ENCODE measurements at regions not wholly inside any gene's neighbourhood (a gene's known extent, or its start where the extent isn't known, plus 50 kb on each side); places are given as distances from the start of the nearest gene placed in this dataset.

DNA sequence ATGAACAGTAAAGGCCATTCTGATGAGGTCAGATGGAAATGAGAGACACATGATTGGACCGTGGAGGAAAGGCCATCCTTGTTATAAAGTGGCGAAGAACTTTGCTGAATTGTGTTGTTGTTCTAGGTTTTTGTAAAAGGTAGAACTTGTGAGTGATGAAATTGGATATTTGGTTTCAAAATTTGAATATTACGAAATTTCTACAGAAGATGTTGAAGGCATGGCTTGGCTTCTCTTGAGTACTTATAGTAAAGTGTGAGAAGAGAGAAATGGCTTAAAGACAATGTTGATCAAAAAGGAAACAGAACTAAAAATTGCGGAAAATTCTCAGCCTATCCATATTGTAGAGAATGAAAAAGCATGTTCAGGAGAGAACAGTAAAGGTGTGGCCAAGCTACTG is 166.6 kb upstream of the S1PR3 start:
- ChIA-PET CTCF (no interaction called here), POLR2A (no interaction called here)
- BruUV-seq (replicated peaks): no TSS peak
- H3K4me1 ChIP-seq (ENCODE audit: control insufficient read depth, extremely low read depth, insufficient read depth, low read length): no peaks in the 10 kb centered on the region
- H3K27me3 ChIP-seq (ENCODE audit: control insufficient read depth in 2 of 2, insufficient read depth in 2 of 2, low read length in 2 of 2): no peaks in the 10 kb centered on the region
- intact Hi-C loops (cut with micrococcal nuclease) (loop anchor here (10.0 kb wide), 1 partner anchor 60 kb away; no protein-coding TSS in a partner anchor), dilution Hi-C loops (cut with MboI; ENCODE audit: extremely low pct_ligation_motif_present, low sequenced_read_pairs) (no loop called here)
- no peak overlapping the region for H3K27ac ChIP-seq (ENCODE audit: insufficient read depth, low read depth, low read length)
- H4K20me1 ChIP-seq (replicated peaks; ENCODE audit: control insufficient read depth, extremely low read depth, insufficient read depth, low read length): no peaks in the 10 kb centered on the region
- DNase-seq (ENCODE audit: low read depth, low spot score) (no peak), FAIRE-seq (no peak)
- H2AFZ ChIP-seq (ENCODE audit: low read depth, low read length): no peak overlapping the region
- no peak for TF ChIP-seq POLR2AphosphoS5 (IDR thresholded peaks at IDR 0.05; ENCODE audit: insufficient read depth, low read depth, low read length)
- TF ChIP-seq MYC (IDR thresholded peaks at IDR 0.05; ENCODE audit: low read depth, low read length): no peak
- no peak overlapping the region for H3K4me3 ChIP-seq (replicated peaks in 1 of 3; ENCODE audit: insufficient read depth in 1 of 3, low read depth in 1 of 3, low read length in 3 of 3)
- H3K4me2 ChIP-seq (ENCODE audit: insufficient read depth, low read length): no peak overlapping the region
- no peak overlapping the region for H3K9ac ChIP-seq (replicated peaks; ENCODE audit: extremely low read depth, insufficient read depth, low read length)
- H3K9me1 ChIP-seq (replicated peaks; ENCODE audit: control insufficient read depth, extremely low read depth, insufficient read depth, low read length): no peaks in the 10 kb centered on the region
- no peaks in the 10 kb centered on the region for H3K36me3 ChIP-seq (ENCODE audit: control insufficient read depth in 2 of 2, extremely low read depth in 1 of 2, insufficient read depth in 2 of 2, low read length in 2 of 2)
- no peaks in the 10 kb centered on the region for H3K9me3 ChIP-seq (replicated peaks; ENCODE audit: control insufficient read depth, insufficient read depth, low read length)
- no peaks in the 10 kb centered on the region for H3K79me2 ChIP-seq (ENCODE audit: control insufficient read depth, insufficient read depth, low read length)

DNA sequence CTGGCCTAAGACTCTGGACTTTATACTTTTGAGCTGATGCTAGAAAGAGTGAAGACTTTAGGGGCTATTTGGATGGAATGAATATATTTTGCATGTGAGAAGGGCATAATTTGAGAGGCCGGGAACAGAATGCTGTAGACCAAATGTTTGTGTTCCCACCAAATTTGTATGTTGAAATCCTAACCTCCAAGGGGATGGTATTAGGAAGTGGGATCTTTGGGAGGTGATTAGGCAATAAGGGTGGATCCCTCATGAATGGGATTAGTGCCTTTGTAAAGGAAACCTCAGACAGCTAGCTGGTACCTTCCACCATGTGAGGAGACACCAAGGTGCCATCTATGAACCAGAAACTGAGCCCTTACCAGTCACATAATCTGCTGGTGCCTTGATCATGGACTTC is 165.1 kb upstream of the S1PR3 start:
- Histone ChIP-seq H3K27me3 (ENCODE audit: control insufficient read depth in 2 of 2, insufficient read depth in 2 of 2, low read length in 2 of 2) (no peaks in the 10 kb centered on the region), H3K4me1 (ENCODE audit: control insufficient read depth, extremely low read depth, insufficient read depth, low read length) (no peaks in the 10 kb centered on the region), H3K9me3 (replicated peaks; ENCODE audit: control insufficient read depth, insufficient read depth, low read length) (no peaks in the 10 kb centered on the region), H3K9ac (replicated peaks; ENCODE audit: extremely low read depth, insufficient read depth, low read length) (no peak overlapping the region), H3K79me2 (ENCODE audit: control insufficient read depth, insufficient read depth, low read length) (no peaks in the 10 kb centered on the region), H3K27ac (ENCODE audit: insufficient read depth, low read depth, low read length) (no peak overlapping the region), H3K4me3 (replicated peaks in 1 of 3; ENCODE audit: insufficient read depth in 1 of 3, low read depth in 1 of 3, low read length in 3 of 3) (no peak overlapping the region), H3K4me2 (ENCODE audit: insufficient read depth, low read length) (no peak overlapping the region), H3K9me1 (replicated peaks; ENCODE audit: control insufficient read depth, extremely low read depth, insufficient read depth, low read length) (no peaks in the 10 kb centered on the region), H2AFZ (ENCODE audit: low read depth, low read length) (no peak overlapping the region), H4K20me1 (replicated peaks; ENCODE audit: control insufficient read depth, extremely low read depth, insufficient read depth, low read length) (no peaks in the 10 kb centered on the region), H3K36me3 (ENCODE audit: control insufficient read depth in 2 of 2, extremely low read depth in 1 of 2, insufficient read depth in 2 of 2, low read length in 2 of 2) (no peaks in the 10 kb centered on the region)
- dilution Hi-C loops (cut with MboI; ENCODE audit: extremely low pct_ligation_motif_present, low sequenced_read_pairs) (no loop called here), intact Hi-C loops (cut with micrococcal nuclease) (loop anchor here (10.0 kb wide), 1 partner anchor 59 kb away; no protein-coding TSS in a partner anchor)
- ChIA-PET POLR2A (no interaction called here), CTCF (interaction anchor here (1.1 kb wide), 1 partner anchor 164 kb away, joined by 3 read pairs; no protein-coding TSS in a partner anchor)
- DNase-seq (ENCODE audit: low read depth, low spot score) (no peak), FAIRE-seq (no peak)
- no TSS peak for BruUV-seq (replicated peaks)
- TF ChIP-seq POLR2AphosphoS5 (IDR thresholded peaks at IDR 0.05; ENCODE audit: insufficient read depth, low read depth, low read length) (no peak), FOS (IDR thresholded peaks at IDR 0.05; ENCODE audit: borderline replicate concordance, insufficient read depth, low read length) (no peak)
- TF ChIP-seq, protein P1, sequence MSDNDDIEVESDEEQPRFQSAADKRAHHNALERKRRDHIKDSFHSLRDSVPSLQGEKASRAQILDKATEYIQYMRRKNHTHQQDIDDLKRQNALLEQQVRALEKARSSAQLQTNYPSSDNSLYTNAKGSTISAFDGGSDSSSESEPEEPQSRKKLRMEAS (IDR thresholded peaks at IDR 0.05; ENCODE audit: insufficient read depth, insufficient read length): no peak

Data from endothelial cell of umbilical vein (primary cell).